GM23338 (cell line): ENCODE measurements at regions not wholly inside any gene's neighbourhood (a gene's known extent, or its start where the extent isn't known, plus 50 kb on each side); places are given as distances from the start of the nearest gene placed in this dataset.

Experiments used
- ATAC-seq: fragments of 200-7000 bp; cut with Tn5 transposase; 3 replicates; pipeline ENCODE4 v1.9.1; 2020
- DNase-seq: peaks from one replicate; pipeline ENCODE4 v3.0.0-alpha.2; 2015; ENCODE audit warnings: low spot score
- H2AFZ ChIP-seq: fragments of 200-600 bp; sonication (generic); 2 replicates; pipeline ENCODE4 v1.8.0; 2016; ENCODE audit warnings: antibody characterized with exemption, mild to moderate bottlenecking, moderate library complexity
- H3F3A ChIP-seq: fragments of 200-600 bp; sonication (generic); replicated peaks from 2 replicates; pipeline ENCODE4 v1.8.0; 2017; ENCODE audit warnings: antibody characterized with exemption, mixed run types, low read depth
- H3K27ac ChIP-seq: fragments of 200-600 bp; sonication (generic); 2 replicates; pipeline ENCODE4 v1.6.1; 2016; ENCODE audit warnings: low read depth
- H3K27me3 ChIP-seq: fragments of 200-600 bp; sonication (generic); 2 replicates; pipeline ENCODE4 v1.8.0; 2016; ENCODE audit warnings: mild to moderate bottlenecking, mixed run types, moderate library complexity; ENCODE audit not compliant: insufficient read depth
- H3K36me3 ChIP-seq: fragments of 200-600 bp; sonication (generic); 2 replicates; pipeline ENCODE4 v1.8.0; 2016; ENCODE audit warnings: mild to moderate bottlenecking; ENCODE audit not compliant: insufficient read depth
- H3K4me1 ChIP-seq: fragments of 200-600 bp; sonication (generic); 2 replicates; pipeline ENCODE4 v1.8.0; 2016; ENCODE audit warnings: mild to moderate bottlenecking, moderate library complexity; ENCODE audit not compliant: insufficient read depth
- H3K4me2 ChIP-seq: fragments of 200-600 bp; sonication (generic); 2 replicates; pipeline ENCODE4 v1.7.1; 2017; ENCODE audit warnings: mixed run types
- H3K4me3 ChIP-seq: fragments of 200-600 bp; sonication (generic); 2 replicates; pipeline ENCODE4 v1.6.1; 2016; ENCODE audit warnings: mixed run types
- H3K79me2 ChIP-seq: fragments of 200-600 bp; sonication (generic); replicated peaks from 2 replicates; pipeline ENCODE4 v1.8.0; 2017; ENCODE audit warnings: mild to moderate bottlenecking; ENCODE audit not compliant: insufficient read depth
- H3K9me2 ChIP-seq: fragments of 200-600 bp; sonication (generic); 2 replicates; pipeline ENCODE4 v1.8.0; 2017; ENCODE audit not compliant: insufficient read depth
- H4K20me1 ChIP-seq: fragments of 200-600 bp; sonication (generic); replicated peaks from 2 replicates; pipeline ENCODE4 v1.8.0; 2017; ENCODE audit warnings: mild to moderate bottlenecking; ENCODE audit not compliant: insufficient read depth
- H3K27ac Mint-ChIP-seq: 2 replicates; pipeline ENCODE4 v1.8.0; 2020; ENCODE audit warnings: inconsistent platforms, mild to moderate bottlenecking, moderate library complexity, mixed read lengths
- H3K27me3 Mint-ChIP-seq: 3 replicates; pipeline ENCODE4 v1.8.0; 2022; ENCODE audit warnings: low read depth, mild to moderate bottlenecking, moderate library complexity, mixed read lengths, inconsistent platforms; ENCODE audit not compliant: insufficient read depth, poor library complexity
- H3K36me3 Mint-ChIP-seq: 3 replicates; pipeline ENCODE4 v1.8.0; 2021; ENCODE audit warnings: low read depth, mild to moderate bottlenecking, inconsistent platforms, moderate library complexity, mixed read lengths
- H3K4me1 Mint-ChIP-seq: 3 replicates; pipeline ENCODE4 v1.8.0; 2020; ENCODE audit warnings: mild to moderate bottlenecking, inconsistent platforms, mixed read lengths
- H3K4me3 Mint-ChIP-seq: 3 replicates; pipeline ENCODE4 v1.8.0; 2021; ENCODE audit warnings: moderate library complexity, mild to moderate bottlenecking, inconsistent platforms, mixed read lengths
- H3K9me3 Mint-ChIP-seq: 3 replicates; pipeline ENCODE4 v1.8.0; 2020; ENCODE audit warnings: moderate library complexity, mild to moderate bottlenecking, inconsistent platforms, mixed read lengths
- CREB1 ChIP-seq: fragments of 250-450 bp; sonication (Bioruptor Pico); IDR thresholded peaks from 2 replicates; pipeline ENCODE4 v1.5.0; 2020; ENCODE audit warnings: low read depth, mild to moderate bottlenecking, moderate library complexity
- CTCF ChIP-seq, 2 experiments: fragments of 200-600 bp in 1 of 2; sonication (generic) in 1 of 2; conservative IDR thresholded peaks; 2 replicates each; pipeline versions ENCODE4 v1.5.1 to v1.6.1; 2016 to 2017; ENCODE audit warnings: antibody characterized with exemption in 2 of 2, low read depth in 2 of 2, mild to moderate bottlenecking in 2 of 2, moderate library complexity in 1 of 2
- ETS1 ChIP-seq: IDR thresholded peaks from 2 replicates; pipeline ENCODE4 v1.6.1; 2016; ENCODE audit warnings: antibody characterized with exemption
- EZH2 ChIP-seq: fragments of 200-600 bp; sonication (generic); IDR thresholded peaks from one replicate; pipeline ENCODE4 v1.8.0; 2017; ENCODE audit warnings: antibody characterized with exemption, mild to moderate bottlenecking, low read depth; ENCODE audit not compliant: unreplicated experiment
- EZH2phosphoT487 ChIP-seq: fragments of 200-600 bp; sonication (generic); IDR thresholded peaks from one replicate; pipeline ENCODE4 v1.8.1; 2018; ENCODE audit warnings: antibody characterized with exemption; ENCODE audit not compliant: unreplicated experiment
- NANOG ChIP-seq: IDR thresholded peaks from 2 replicates; pipeline ENCODE4 v1.6.1; 2016; ENCODE audit warnings: antibody characterized with exemption, borderline replicate concordance
- POLR2AphosphoS5 ChIP-seq: IDR thresholded peaks from 2 replicates; pipeline ENCODE4 v1.6.1; 2016; ENCODE audit warnings: antibody characterized with exemption, low read depth
- REST ChIP-seq: IDR thresholded peaks from one replicate; pipeline ENCODE4 v1.6.1; 2018; ENCODE audit warnings: antibody characterized with exemption; ENCODE audit not compliant: unreplicated experiment
- STAT1 ChIP-seq: IDR thresholded peaks from one replicate; pipeline ENCODE4 v1.6.1; 2016; ENCODE audit warnings: antibody characterized with exemption; ENCODE audit not compliant: unreplicated experiment
- ZNF114 ChIP-seq: fragments of 250-450 bp; sonication (Bioruptor Pico); IDR thresholded peaks from 2 replicates; pipeline ENCODE4 v1.5.0; 2020; ENCODE audit warnings: mild to moderate bottlenecking, moderate library complexity
- ZNF331 ChIP-seq: fragments of 250-450 bp; sonication (Bioruptor Pico); IDR thresholded peaks from 2 replicates; pipeline ENCODE4 v1.5.0; 2020; ENCODE audit warnings: low read depth, mild to moderate bottlenecking, moderate library complexity
- ZNF462 ChIP-seq: fragments of 250-450 bp; sonication (Bioruptor Pico); IDR thresholded peaks from 2 replicates; pipeline ENCODE4 v1.5.0; 2020; ENCODE audit warnings: mild to moderate bottlenecking, moderate library complexity

GRCh38 chr13:44884076-44884729 lies 105.1 kb downstream of the NUFIP1 start:
- no peaks in the 10 kb centered on the region for H3K4me1 ChIP-seq

More at GRCh38 chr13:44884076-44884729, 105.1 kb downstream of the NUFIP1 start:
- Histone ChIP-seq H3K4me3 (no peak overlapping the region), H3K36me3 (no peaks in the 10 kb centered on the region), H4K20me1 (no peaks in the 10 kb centered on the region), H3K27me3 (no peaks in the 10 kb centered on the region), H3F3A (no peaks in the 10 kb centered on the region), H3K27ac (no peak overlapping the region), H3K9me2 (no peaks in the 10 kb centered on the region; the same call in 1 of the 2 replicates), H3K79me2 (no peaks in the 10 kb centered on the region), H2AFZ (no peak overlapping the region), H3K4me2 (no peak overlapping the region)
- Mint-ChIP-seq H3K4me1 (no peaks in the 10 kb centered on the region), H3K4me3 (no peak overlapping the region), H3K9me3 (no peaks in the 10 kb centered on the region), H3K27me3 (no peaks in the 10 kb centered on the region), H3K36me3 (no peaks in the 10 kb centered on the region), H3K27ac (no peak overlapping the region)
- ATAC-seq = no peak
- TF ChIP-seq EZH2phosphoT487 (no peak), CTCF (conservative IDR thresholded peaks at IDR 0.05; ENCODE audit: low read depth in 2 of 2) (no peak), STAT1 (no peak), ZNF462 (no peak), ETS1 (no peak), NANOG (no peak), ZNF331 (CRISPR knock-in tag) (no peak), EZH2 (no peak), ZNF114 (no peak), REST (no peak), POLR2AphosphoS5 (no peak), CREB1 (CRISPR knock-in tag) (no peak)
- no peak for DNase-seq
